ENCODE measurements at regions not wholly inside any gene's neighbourhood (a gene's known extent, or its start where the extent isn't known, plus 50 kb on each side); places are given as distances from the start of the nearest gene placed in this dataset.

DNA sequence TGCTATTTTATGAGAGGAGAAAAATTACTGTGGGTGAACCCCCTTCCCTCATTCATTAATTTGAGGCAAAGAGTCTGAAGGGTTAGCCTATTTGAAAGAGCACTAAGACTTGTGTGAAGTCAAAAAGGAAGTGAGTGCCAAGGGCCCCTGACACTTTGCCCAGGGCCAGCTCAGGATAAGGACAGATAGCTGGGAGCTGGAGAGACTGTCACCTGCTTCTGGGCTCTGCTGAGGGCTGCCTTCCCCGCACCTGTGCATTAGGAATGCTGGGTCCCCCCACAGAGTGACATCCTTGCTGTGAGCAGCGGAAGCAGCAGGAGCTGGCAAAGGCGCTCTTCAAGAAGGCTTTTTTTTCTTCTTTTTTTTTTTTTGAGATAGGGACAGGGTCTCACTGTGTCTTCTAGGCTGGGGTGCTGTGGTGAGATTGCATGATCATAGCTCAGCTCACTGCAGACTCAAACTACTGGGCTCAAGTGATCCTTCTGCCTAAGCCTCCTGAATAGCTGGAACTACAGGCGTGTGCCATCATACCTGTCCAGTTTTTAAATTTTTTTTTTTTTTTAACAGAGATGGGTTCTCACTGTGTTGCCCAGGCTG is 148.3 kb downstream of the AQP4 start:
- Histone ChIP-seq H3K4me1 (ENCODE audit: control insufficient read depth in 2 of 3, insufficient read depth in 2 of 3, low read depth in 1 of 3, low read length in 3 of 3) (no peaks in the 10 kb centered on the region), H3K4me3 (ENCODE audit: low read length in 3 of 3) (no peak overlapping the region), H3K9me3 (ENCODE audit: control insufficient read depth in 2 of 3, insufficient read depth in 1 of 3, low read length in 3 of 3) (no peaks in the 10 kb centered on the region), H3K9ac (ENCODE audit: low read length in 3 of 3) (no peak overlapping the region), H3K36me3 (ENCODE audit: control insufficient read depth in 2 of 3, insufficient read depth in 3 of 3, low read length in 3 of 3) (no peaks in the 10 kb centered on the region), H3K27me3 (ENCODE audit: control insufficient read depth, insufficient read depth, low read length) (no peaks in the 10 kb centered on the region), H3K27ac (ENCODE audit: low read depth in 2 of 2, low read length in 2 of 2) (no peak overlapping the region)
- DNase-seq, result peak in 2 of 5 donors; percentile 42 to 64
- TF ChIP-seq, protein P1, sequence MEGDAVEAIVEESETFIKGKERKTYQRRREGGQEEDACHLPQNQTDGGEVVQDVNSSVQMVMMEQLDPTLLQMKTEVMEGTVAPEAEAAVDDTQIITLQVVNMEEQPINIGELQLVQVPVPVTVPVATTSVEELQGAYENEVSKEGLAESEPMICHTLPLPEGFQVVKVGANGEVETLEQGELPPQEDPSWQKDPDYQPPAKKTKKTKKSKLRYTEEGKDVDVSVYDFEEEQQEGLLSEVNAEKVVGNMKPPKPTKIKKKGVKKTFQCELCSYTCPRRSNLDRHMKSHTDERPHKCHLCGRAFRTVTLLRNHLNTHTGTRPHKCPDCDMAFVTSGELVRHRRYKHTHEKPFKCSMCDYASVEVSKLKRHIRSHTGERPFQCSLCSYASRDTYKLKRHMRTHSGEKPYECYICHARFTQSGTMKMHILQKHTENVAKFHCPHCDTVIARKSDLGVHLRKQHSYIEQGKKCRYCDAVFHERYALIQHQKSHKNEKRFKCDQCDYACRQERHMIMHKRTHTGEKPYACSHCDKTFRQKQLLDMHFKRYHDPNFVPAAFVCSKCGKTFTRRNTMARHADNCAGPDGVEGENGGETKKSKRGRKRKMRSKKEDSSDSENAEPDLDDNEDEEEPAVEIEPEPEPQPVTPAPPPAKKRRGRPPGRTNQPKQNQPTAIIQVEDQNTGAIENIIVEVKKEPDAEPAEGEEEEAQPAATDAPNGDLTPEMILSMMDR (IDR thresholded peaks at IDR 0.05; ENCODE audit: borderline replicate concordance, extremely low read depth, insufficient read depth), result no peak
- intact Hi-C loops (cut with DNase I), result no loop called here
- FAIRE-seq, result no peak

DNA sequence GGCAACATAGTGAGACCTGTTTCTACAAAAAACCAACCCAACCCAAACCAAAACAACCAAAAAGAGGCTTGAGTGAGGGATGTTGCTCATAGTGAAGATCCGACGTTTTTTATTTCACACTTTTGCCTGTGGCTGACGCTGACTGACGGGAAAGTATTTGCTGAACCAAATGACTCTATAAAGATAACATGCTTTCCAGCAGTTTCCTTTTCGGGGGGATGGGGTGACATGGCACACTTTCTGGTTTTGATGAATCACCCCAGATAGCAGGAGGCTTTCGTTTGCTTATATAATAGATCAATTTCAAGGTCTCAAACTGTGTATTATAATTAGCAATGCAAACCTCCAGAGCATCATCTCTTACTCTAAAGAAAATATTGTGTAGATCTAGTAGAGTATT is 150.8 kb downstream of the AQP4 start:
- no peaks in the 10 kb centered on the region for H3K36me3 ChIP-seq (ENCODE audit: control insufficient read depth in 2 of 3, insufficient read depth in 3 of 3, low read length in 3 of 3)
- H3K27me3 ChIP-seq (ENCODE audit: control insufficient read depth, insufficient read depth, low read length), result no peaks in the 10 kb centered on the region
- no peaks in the 10 kb centered on the region for H3K9me3 ChIP-seq (ENCODE audit: control insufficient read depth in 2 of 3, insufficient read depth in 1 of 3, low read length in 3 of 3)
- H3K4me3 ChIP-seq (ENCODE audit: low read length in 3 of 3), result no peak overlapping the region
- no peak overlapping the region for H3K9ac ChIP-seq (ENCODE audit: low read length in 3 of 3)
- FAIRE-seq (no peak), DNase-seq (no peak)
- intact Hi-C loops (cut with DNase I), result no loop called here
- no peak overlapping the region for H3K27ac ChIP-seq (ENCODE audit: low read depth in 2 of 2, low read length in 2 of 2)
- no peaks in the 10 kb centered on the region for H3K4me1 ChIP-seq (ENCODE audit: control insufficient read depth in 2 of 3, insufficient read depth in 2 of 3, low read depth in 1 of 3, low read length in 3 of 3)
- TF ChIP-seq, protein P1 (IDR thresholded peaks at IDR 0.05; ENCODE audit: borderline replicate concordance, extremely low read depth, insufficient read depth), result no peak

DNA sequence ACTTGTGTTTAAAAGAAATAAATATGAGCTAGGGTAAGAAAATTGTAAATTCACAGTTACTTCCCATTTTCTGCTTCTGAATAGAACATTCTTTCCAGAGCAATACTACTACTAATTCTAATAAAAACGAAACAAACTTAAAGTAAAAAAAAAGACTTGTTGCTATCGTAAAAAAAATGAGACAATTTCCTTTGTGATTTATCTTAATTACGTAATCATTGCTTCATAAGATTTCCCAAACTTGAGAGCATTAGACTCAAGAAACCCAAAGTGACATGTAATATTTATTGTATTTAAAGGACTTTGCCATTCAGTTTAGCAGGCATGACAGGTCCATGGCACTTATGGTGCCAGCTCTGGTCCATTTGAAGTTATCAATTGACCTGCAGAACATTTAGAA is 153.8 kb downstream of the AQP4 start:
- FAIRE-seq, result no peak
- no peak for DNase-seq

More for the DNA sequence above, 153.8 kb downstream of the AQP4 start:
- Histone ChIP-seq H3K36me3 (ENCODE audit: control insufficient read depth in 2 of 3, insufficient read depth in 3 of 3, low read length in 3 of 3) (no peaks in the 10 kb centered on the region), H3K4me1 (ENCODE audit: control insufficient read depth in 2 of 3, insufficient read depth in 2 of 3, low read depth in 1 of 3, low read length in 3 of 3) (no peaks in the 10 kb centered on the region), H3K9ac (ENCODE audit: low read length in 3 of 3) (no peak overlapping the region), H3K4me3 (ENCODE audit: low read length in 3 of 3) (no peak overlapping the region), H3K27ac (ENCODE audit: low read depth in 2 of 2, low read length in 2 of 2) (no peak overlapping the region), H3K9me3 (ENCODE audit: control insufficient read depth in 2 of 3, insufficient read depth in 1 of 3, low read length in 3 of 3) (no peaks in the 10 kb centered on the region), H3K27me3 (ENCODE audit: control insufficient read depth, insufficient read depth, low read length) (no peaks in the 10 kb centered on the region)
- intact Hi-C loops (cut with DNase I), result no loop called here
- TF ChIP-seq, protein P1 (IDR thresholded peaks at IDR 0.05; ENCODE audit: borderline replicate concordance, extremely low read depth, insufficient read depth), result no peak

All from kidney (tissue), 13 donors.